Tibial nerve (tissue), 4 donors: ENCODE measurements at regions not wholly inside any gene's neighbourhood (a gene's known extent, or its start where the extent isn't known, plus 50 kb on each side); places are given as distances from the start of the nearest gene placed in this dataset.

Source experiments
- EP300 ChIP-seq, 2 donors: sonication (generic); formaldehyde crosslinking; IDR thresholded peaks; one replicate each; pipeline ENCODE4 v1.6.1; 2017; ENCODE audit warnings: antibody characterized with exemption in 2 of 2, mild to moderate bottlenecking in 1 of 2
- POLR2A ChIP-seq, 2 donors: fragments of 450-650 bp; IDR thresholded peaks; one replicate each; pipeline ENCODE4 v1.6.1; 2017; ENCODE audit warnings: antibody characterized with exemption in 2 of 2, mild to moderate bottlenecking in 2 of 2, moderate library complexity in 2 of 2
- TF ChIP-seq, protein P1 (sequence below), 5 experiments: fragments of 200-600 bp in 3 of 5; fragments of 450-650 bp in 2 of 5; sonication (generic) in 3 of 5; IDR thresholded peaks; one replicate each; pipeline ENCODE4 v1.5.1; 2016 to 2019; ENCODE audit warnings: antibody characterized with exemption in 5 of 5, mild to moderate bottlenecking in 3 of 5, moderate library complexity in 2 of 5

DNA sequence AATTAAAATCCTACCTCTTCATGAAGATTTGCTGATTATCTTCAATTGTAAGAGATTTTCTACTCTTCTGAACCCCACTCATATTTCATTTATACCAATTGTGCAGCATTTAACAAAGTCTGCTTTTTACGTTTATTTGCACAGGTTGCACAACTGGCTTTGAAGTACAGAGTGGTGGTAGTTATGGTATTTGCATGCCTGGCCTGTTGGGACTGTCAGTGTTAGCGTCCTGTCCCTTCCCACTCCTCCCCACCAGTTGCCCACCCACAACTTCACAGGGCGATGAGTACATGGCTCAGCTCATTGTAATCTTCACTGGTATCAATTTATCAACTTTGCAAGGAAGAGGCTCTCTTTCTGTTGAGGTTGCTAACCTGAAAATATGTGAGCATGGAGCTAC is 372.3 kb downstream of the AASDHPPT start:
- TF ChIP-seq, protein P1, sequence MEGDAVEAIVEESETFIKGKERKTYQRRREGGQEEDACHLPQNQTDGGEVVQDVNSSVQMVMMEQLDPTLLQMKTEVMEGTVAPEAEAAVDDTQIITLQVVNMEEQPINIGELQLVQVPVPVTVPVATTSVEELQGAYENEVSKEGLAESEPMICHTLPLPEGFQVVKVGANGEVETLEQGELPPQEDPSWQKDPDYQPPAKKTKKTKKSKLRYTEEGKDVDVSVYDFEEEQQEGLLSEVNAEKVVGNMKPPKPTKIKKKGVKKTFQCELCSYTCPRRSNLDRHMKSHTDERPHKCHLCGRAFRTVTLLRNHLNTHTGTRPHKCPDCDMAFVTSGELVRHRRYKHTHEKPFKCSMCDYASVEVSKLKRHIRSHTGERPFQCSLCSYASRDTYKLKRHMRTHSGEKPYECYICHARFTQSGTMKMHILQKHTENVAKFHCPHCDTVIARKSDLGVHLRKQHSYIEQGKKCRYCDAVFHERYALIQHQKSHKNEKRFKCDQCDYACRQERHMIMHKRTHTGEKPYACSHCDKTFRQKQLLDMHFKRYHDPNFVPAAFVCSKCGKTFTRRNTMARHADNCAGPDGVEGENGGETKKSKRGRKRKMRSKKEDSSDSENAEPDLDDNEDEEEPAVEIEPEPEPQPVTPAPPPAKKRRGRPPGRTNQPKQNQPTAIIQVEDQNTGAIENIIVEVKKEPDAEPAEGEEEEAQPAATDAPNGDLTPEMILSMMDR (IDR thresholded peaks at IDR 0.05), result no peak
- TF ChIP-seq POLR2A (IDR thresholded peaks at IDR 0.05) (no peak), EP300 (IDR thresholded peaks at IDR 0.05) (no peak)
